ENCODE measurements at regions not wholly inside any gene's neighbourhood (a gene's known extent, or its start where the extent isn't known, plus 50 kb on each side); places are given as distances from the start of the nearest gene placed in this dataset.
"Not testable (repeated sequence)": the region's sequence is repeated elsewhere in the genome, so short reads cannot be mapped to it uniquely, and the experiment has no call there.

DNA sequence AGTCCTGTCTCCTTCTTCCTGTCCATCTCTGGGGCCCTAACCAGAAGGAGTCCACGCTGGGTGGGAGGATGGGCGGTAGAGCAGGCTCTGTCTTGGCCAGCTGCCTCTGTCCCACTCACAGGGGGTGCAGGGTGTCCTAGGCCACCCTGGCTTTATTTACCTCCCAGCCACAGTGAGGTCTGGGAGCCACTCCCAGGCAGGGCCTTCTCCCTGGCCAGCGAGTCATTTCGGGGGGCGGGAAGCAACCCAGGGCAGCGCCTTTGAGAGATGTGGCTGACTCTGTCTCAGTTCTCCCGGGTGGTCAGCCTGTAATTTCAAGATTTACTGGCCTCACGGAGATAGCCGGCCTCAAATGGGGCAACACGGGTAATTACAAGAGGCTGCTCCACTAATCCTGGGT is 67.4 kb upstream of the PTCH1 start:
- Histone ChIP-seq H3K9ac (ENCODE audit: low read depth in 1 of 2, low read length in 2 of 2) (no peak overlapping the region), H3K27ac (ENCODE audit: low read depth, low read length) (no peak overlapping the region), H3K9me3 (ENCODE audit: control insufficient read depth in 1 of 2, low read length in 2 of 2) (no peaks in the 10 kb centered on the region), H3K36me3 (ENCODE audit: control insufficient read depth in 1 of 2, insufficient read depth in 2 of 2, low read length in 2 of 2) (no peaks in the 10 kb centered on the region), H3K4me3 (ENCODE audit: low read depth in 1 of 2, low read length in 2 of 2) (no peak overlapping the region), H3K4me1 (ENCODE audit: control insufficient read depth in 1 of 2, insufficient read depth in 2 of 2, low read length in 2 of 2) (no peaks in the 10 kb centered on the region), H3K27me3 (ENCODE audit: control insufficient read depth in 1 of 2, insufficient read depth in 2 of 2, low read length in 2 of 2) (peaks cover 0 to 2% of the 10 kb centered on the region in 2 donors)

DNA sequence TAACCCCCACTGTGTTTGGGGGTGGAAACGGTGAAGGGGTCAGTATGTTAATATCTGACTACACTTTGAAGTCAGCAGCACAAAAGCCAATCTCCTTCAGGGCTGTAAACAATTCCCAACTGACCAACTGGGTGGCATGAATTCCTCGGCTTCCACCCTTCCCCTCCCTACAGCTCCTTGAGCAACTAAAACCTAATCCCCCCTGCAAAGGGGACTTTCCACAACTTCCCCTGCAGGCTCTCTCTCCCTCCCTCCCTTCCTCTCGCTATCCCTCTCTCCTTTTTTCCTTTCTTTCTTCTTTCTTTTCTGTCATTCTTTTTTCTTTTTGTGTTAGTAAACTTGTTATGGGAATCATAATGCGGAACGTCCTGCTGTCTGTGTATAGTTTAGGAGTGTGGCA is 65.1 kb upstream of the PTCH1 start:
- Histone ChIP-seq H3K9ac (ENCODE audit: low read depth in 1 of 2, low read length in 2 of 2) (no peak overlapping the region), H3K4me3 (ENCODE audit: low read depth in 1 of 2, low read length in 2 of 2) (no peak overlapping the region), H3K9me3 (ENCODE audit: control insufficient read depth in 1 of 2, low read length in 2 of 2) (no peaks in the 10 kb centered on the region), H3K27me3 (ENCODE audit: control insufficient read depth in 1 of 2, insufficient read depth in 2 of 2, low read length in 2 of 2) (no peaks in the 10 kb centered on the region), H3K4me1 (ENCODE audit: control insufficient read depth in 1 of 2, insufficient read depth in 2 of 2, low read length in 2 of 2) (no peaks in the 10 kb centered on the region), H3K27ac (ENCODE audit: low read depth, low read length) (no peak overlapping the region), H3K36me3 (ENCODE audit: control insufficient read depth in 1 of 2, insufficient read depth in 2 of 2, low read length in 2 of 2) (no peaks in the 10 kb centered on the region)

DNA sequence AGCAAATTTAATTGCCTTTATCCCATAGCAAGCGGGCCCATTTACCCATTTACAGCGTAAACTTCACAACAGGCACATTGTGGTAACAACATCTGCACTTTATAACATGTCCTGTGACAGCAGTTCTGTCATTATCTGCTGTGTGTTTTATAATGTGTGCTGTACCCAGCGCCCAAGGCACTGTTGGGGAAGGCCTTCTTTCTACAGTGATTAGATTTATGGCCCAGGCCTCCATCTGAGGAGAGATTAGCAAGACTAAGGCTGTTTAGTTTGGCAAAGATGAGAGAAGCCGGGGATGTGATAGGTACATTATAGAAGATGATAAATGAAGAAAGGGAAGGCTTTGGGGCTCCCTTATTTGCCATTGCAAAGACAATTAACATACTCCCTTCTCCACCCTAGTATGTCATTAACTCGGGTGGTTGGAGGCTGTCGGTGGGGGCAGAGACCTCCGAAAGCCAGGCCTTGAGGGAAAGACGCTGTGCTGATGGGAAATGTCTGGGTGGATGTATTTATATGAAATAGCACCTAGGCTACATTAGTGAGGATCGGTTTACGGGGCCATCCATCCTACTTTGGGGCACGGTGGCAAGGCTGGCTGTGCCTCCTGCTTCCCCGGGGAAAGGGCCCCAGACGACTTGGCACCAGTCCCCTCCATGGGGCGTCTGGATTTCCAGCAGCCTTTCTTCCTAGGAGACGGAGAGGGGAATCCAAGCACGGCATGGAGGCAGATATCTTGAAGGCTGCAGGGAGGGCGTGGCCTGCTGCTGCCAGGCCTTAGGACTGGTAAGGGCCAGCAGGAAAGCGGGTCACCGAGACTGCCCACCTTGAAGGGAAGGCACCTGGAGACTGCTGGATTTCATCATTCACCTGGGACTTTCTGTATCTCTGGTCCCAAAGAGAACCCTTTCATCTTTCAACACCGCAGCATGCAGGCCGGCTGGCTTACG is 64.3 kb upstream of the PTCH1 start:
- Histone ChIP-seq H3K27me3 (ENCODE audit: control insufficient read depth in 1 of 2, insufficient read depth in 2 of 2, low read length in 2 of 2) (no peaks in the 10 kb centered on the region), H3K4me1 (ENCODE audit: control insufficient read depth in 1 of 2, insufficient read depth in 2 of 2, low read length in 2 of 2) (no peaks in the 10 kb centered on the region), H3K9me3 (ENCODE audit: control insufficient read depth in 1 of 2, low read length in 2 of 2) (no peaks in the 10 kb centered on the region), H3K27ac (ENCODE audit: low read depth, low read length) (no peak overlapping the region), H3K36me3 (ENCODE audit: control insufficient read depth in 1 of 2, insufficient read depth in 2 of 2, low read length in 2 of 2) (no peaks in the 10 kb centered on the region), H3K4me3 (ENCODE audit: low read depth in 1 of 2, low read length in 2 of 2) (no peak overlapping the region), H3K9ac (ENCODE audit: low read depth in 1 of 2, low read length in 2 of 2) (no peak overlapping the region)

DNA sequence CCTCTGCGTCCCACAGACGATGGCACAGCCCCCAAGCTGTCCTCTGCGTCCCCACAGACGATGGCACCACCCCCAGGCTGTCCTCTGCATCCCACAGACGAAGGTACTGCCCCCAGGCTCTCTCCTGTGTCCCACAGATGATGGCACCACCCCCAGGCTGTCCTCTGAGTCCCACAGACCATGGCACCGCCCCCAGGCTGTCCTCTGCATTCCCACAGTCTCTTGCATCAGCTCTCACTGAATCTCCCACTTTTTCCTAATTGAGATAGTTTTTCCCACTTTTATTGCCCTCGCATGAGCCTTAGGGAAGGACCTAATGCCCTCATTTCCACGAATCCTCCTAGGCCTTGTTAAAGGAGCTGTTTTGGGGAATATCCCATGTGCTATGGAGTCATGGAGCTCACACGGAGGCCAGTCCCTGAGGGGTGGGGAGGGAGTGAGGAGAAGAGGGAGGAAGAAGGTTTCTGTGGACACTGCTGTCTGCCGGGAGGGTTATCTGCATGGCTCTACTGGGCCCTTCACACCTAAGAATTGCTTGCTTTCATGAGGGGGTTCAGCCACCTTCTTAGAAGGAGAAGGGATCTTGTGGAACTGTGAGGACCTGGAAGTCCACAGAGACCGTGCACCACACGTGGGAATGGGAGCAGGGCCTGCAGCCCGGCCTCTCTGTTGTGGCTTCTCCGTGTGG is 58.2 kb upstream of the PTCH1 start:
- Histone ChIP-seq H3K27me3 (ENCODE audit: control insufficient read depth in 1 of 2, insufficient read depth in 2 of 2, low read length in 2 of 2) (no peaks in the 10 kb centered on the region), H3K4me1 (ENCODE audit: control insufficient read depth in 1 of 2, insufficient read depth in 2 of 2, low read length in 2 of 2) (peaks cover 0 to 2% of the 10 kb centered on the region in 2 donors), H3K9ac (ENCODE audit: low read depth in 1 of 2, low read length in 2 of 2) (no peak overlapping the region), H3K36me3 (ENCODE audit: control insufficient read depth in 1 of 2, insufficient read depth in 2 of 2, low read length in 2 of 2) (no peaks in the 10 kb centered on the region), H3K9me3 (ENCODE audit: control insufficient read depth in 1 of 2, low read length in 2 of 2) (no peaks in the 10 kb centered on the region), H3K27ac (ENCODE audit: low read depth, low read length) (no peak overlapping the region), H3K4me3 (ENCODE audit: low read depth in 1 of 2, low read length in 2 of 2) (no peak overlapping the region)

DNA sequence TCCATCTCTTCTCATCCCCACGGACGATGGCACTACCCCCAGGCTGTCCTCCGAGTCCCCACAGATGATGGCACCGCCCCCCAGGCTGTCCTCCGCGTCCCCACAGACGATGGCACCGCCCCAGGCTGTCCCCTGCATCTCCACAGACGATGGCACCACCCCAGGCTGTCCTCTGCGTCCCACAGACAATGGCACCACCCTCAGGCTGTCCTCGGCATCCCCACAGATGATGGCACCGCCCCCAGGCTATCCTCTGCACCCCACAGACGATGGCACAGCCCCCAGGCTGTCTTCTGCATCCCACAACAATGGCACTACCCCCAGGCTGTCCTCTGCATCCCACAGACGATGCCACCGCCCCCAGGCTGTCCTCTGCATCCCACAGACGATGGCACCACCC is 57.4 kb upstream of the PTCH1 start:
- Histone ChIP-seq H3K27me3 (ENCODE audit: control insufficient read depth in 1 of 2, insufficient read depth in 2 of 2, low read length in 2 of 2) (no peaks in the 10 kb centered on the region), H3K4me1 (ENCODE audit: control insufficient read depth in 1 of 2, insufficient read depth in 2 of 2, low read length in 2 of 2) (peaks cover 0 to 4% of the 10 kb centered on the region in 2 donors), H3K27ac (ENCODE audit: low read depth, low read length) (no peak overlapping the region), H3K4me3 (ENCODE audit: low read depth in 1 of 2, low read length in 2 of 2) (no peak overlapping the region), H3K36me3 (ENCODE audit: control insufficient read depth in 1 of 2, insufficient read depth in 2 of 2, low read length in 2 of 2) (no peaks in the 10 kb centered on the region), H3K9me3 (ENCODE audit: control insufficient read depth in 1 of 2, low read length in 2 of 2) (no peaks in the 10 kb centered on the region), H3K9ac (ENCODE audit: low read depth in 1 of 2, low read length in 2 of 2) (no peak overlapping the region)

DNA sequence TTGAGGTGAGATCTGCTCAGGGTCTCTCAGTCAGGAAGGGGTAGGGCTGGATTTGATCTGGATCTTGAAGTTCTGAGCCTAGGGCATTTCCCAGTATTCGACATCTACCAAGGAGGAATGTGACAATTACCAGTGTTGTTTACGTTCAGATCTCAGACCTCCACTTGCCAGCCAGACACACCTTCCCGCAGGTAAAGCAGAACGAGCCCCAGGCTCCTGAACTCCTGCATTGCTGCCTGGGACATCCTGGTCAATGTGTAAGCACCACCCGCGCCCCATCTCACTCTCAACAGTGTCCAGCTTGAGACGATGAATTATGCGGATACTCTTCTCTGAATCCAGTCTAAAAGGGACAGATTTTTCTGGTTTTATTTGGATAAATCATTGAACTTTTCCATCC is 56.7 kb upstream of the PTCH1 start:
- Histone ChIP-seq H3K36me3 (ENCODE audit: control insufficient read depth in 1 of 2, insufficient read depth in 2 of 2, low read length in 2 of 2) (no peaks in the 10 kb centered on the region), H3K27ac (ENCODE audit: low read depth, low read length) (no peak overlapping the region), H3K4me3 (ENCODE audit: low read depth in 1 of 2, low read length in 2 of 2) (no peak overlapping the region), H3K27me3 (ENCODE audit: control insufficient read depth in 1 of 2, insufficient read depth in 2 of 2, low read length in 2 of 2) (peaks cover 0 to under 1% of the 10 kb centered on the region in 2 donors), H3K9ac (ENCODE audit: low read depth in 1 of 2, low read length in 2 of 2) (no peak overlapping the region), H3K4me1 (ENCODE audit: control insufficient read depth in 1 of 2, insufficient read depth in 2 of 2, low read length in 2 of 2) (peaks cover 0 to 4% of the 10 kb centered on the region in 2 donors), H3K9me3 (ENCODE audit: control insufficient read depth in 1 of 2, low read length in 2 of 2) (no peaks in the 10 kb centered on the region)

DNA sequence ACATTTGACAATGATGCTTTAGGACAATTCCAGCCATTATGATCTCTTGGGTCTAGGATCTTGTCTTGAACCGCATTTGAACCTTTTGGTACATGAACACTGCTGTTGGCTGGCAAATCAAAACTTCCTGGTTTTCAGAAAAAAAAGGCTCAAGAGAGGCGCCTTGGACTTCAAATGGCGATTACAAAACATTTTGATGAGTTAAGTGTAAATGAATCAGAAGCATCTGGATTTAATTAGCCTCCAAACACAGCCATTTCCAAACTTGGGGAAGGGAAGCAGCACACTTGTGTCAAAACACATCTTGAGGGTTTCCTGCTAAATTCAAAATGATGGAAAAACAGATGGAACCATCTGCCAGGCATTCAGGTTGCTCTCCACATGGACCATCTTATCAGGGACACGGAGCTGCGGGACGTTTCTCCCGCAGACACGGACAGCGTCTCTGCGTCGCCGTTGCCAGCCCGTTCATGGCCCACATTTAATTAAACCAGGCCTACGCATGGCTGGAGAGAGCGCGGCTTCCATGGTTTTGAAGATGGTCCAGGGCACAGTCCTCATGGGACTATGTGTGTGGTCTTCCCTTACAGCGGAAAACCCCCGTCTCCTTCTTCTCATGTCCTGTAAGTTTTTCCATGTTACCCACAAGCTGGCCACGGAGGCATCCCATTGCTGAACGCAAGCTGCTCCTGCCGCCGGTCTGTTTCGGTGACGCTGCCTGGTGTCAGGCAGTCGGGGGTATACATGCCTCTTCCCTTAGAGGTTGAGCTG is 55.8 kb upstream of the PTCH1 start:
- H3K27me3 ChIP-seq (ENCODE audit: control insufficient read depth in 1 of 2, insufficient read depth in 2 of 2, low read length in 2 of 2): peaks cover 0 to 9% of the 10 kb centered on the region in 2 donors
- peaks cover 0 to 4% of the 10 kb centered on the region in 2 donors for H3K4me1 ChIP-seq (ENCODE audit: control insufficient read depth in 1 of 2, insufficient read depth in 2 of 2, low read length in 2 of 2)
- H3K27ac ChIP-seq (ENCODE audit: low read depth, low read length): no peak overlapping the region

DNA sequence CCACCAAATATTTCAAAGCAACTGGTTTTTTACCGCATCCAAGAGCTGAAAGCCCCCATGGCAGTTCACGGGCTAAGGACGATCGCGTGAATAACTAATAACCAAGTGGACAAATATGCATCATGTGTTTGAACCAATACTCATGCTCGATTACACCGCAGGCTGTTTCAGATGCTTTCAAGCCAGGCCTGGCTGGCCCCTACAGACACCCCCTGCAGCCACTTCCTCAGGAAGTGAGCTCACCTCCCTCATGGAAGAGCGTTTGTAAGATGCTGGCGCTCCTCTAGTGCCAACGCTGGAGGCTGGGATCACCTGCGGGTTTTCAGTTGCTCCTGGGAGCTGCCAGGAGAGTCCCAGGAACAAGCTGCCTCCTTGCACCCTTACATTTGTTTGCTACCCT is 53.9 kb upstream of the PTCH1 start:
- Histone ChIP-seq H3K9me3 (ENCODE audit: control insufficient read depth in 1 of 2, low read length in 2 of 2) (no peaks in the 10 kb centered on the region), H3K4me1 (ENCODE audit: control insufficient read depth in 1 of 2, insufficient read depth in 2 of 2, low read length in 2 of 2) (peaks cover 0 to 4% of the 10 kb centered on the region in 2 donors), H3K9ac (ENCODE audit: low read depth in 1 of 2, low read length in 2 of 2) (no peak overlapping the region), H3K27me3 (ENCODE audit: control insufficient read depth in 1 of 2, insufficient read depth in 2 of 2, low read length in 2 of 2) (peaks cover 0 to 12% of the 10 kb centered on the region in 2 donors), H3K27ac (ENCODE audit: low read depth, low read length) (no peak overlapping the region), H3K4me3 (ENCODE audit: low read depth in 1 of 2, low read length in 2 of 2) (no peak overlapping the region), H3K36me3 (ENCODE audit: control insufficient read depth in 1 of 2, insufficient read depth in 2 of 2, low read length in 2 of 2) (no peaks in the 10 kb centered on the region)

More for the DNA sequence above, 55.8 kb upstream of the PTCH1 start:
- Histone ChIP-seq H3K36me3 (ENCODE audit: control insufficient read depth in 1 of 2, insufficient read depth in 2 of 2, low read length in 2 of 2) (no peaks in the 10 kb centered on the region), H3K9ac (ENCODE audit: low read depth in 1 of 2, low read length in 2 of 2) (no peak overlapping the region), H3K4me3 (ENCODE audit: low read depth in 1 of 2, low read length in 2 of 2) (no peak overlapping the region), H3K9me3 (ENCODE audit: control insufficient read depth in 1 of 2, low read length in 2 of 2) (no peaks in the 10 kb centered on the region)

DNA sequence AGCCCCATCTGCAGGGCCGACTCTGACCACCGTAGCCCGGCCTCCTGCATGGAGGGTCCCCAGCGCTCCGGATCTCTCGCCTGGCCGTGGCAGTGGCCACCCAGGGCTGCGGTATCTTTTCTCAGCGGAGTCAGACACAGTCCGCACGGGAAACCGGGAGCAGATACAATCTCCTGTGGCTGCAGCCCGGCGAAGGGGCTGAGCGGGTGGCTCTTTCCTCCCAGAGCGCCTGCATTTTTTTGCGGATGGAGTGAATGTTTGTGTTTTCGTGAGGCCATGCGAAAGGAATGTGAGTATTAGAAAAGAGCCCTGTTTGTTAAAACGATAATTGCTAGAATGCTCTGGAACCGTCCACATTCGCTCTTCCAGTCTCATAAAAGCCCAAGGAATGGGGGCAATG is 53.4 kb upstream of the PTCH1 start:
- H3K27ac ChIP-seq (ENCODE audit: low read depth, low read length): no peak overlapping the region
- peaks cover 0 to 12% of the 10 kb centered on the region in 2 donors for H3K27me3 ChIP-seq (ENCODE audit: control insufficient read depth in 1 of 2, insufficient read depth in 2 of 2, low read length in 2 of 2)
- H3K9ac ChIP-seq (ENCODE audit: low read depth in 1 of 2, low read length in 2 of 2): no peak overlapping the region
- H3K4me3 ChIP-seq (ENCODE audit: low read depth in 1 of 2, low read length in 2 of 2): peak overlapping the region; percentile 10 to 29
- no peaks in the 10 kb centered on the region for H3K9me3 ChIP-seq (ENCODE audit: control insufficient read depth in 1 of 2, low read length in 2 of 2)
- no peaks in the 10 kb centered on the region for H3K36me3 ChIP-seq (ENCODE audit: control insufficient read depth in 1 of 2, insufficient read depth in 2 of 2, low read length in 2 of 2)
- peaks cover 0 to 4% of the 10 kb centered on the region in 2 donors for H3K4me1 ChIP-seq (ENCODE audit: control insufficient read depth in 1 of 2, insufficient read depth in 2 of 2, low read length in 2 of 2)

DNA sequence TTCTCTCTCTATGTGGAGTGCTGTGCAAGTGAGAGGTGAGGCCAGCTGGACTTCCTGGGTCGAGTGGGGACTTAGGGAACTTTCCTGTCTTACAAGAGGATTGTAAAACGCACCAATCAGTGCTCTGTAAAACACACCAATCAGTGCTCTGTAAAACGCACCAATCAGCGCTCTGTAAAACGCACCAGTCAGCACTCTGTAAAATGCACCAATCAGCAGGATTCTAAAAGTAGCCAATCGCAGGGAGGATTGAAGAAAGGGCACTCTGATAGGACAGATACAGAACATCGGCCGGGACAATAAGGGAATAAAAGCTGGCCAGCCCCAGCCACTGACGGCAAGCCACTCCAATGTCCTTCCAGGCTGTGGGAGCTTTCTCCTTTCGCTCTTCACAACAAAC is 52.0 kb upstream of the PTCH1 start:
- peaks cover 0 to 12% of the 10 kb centered on the region in 2 donors for H3K27me3 ChIP-seq (ENCODE audit: control insufficient read depth in 1 of 2, insufficient read depth in 2 of 2, low read length in 2 of 2)
- not testable (repeated sequence) for H3K36me3 ChIP-seq (ENCODE audit: control insufficient read depth in 1 of 2, insufficient read depth in 2 of 2, low read length in 2 of 2)

More for the DNA sequence above, 52.0 kb upstream of the PTCH1 start:
- not testable (repeated sequence) for H3K9ac ChIP-seq (ENCODE audit: low read depth in 1 of 2, low read length in 2 of 2); H3K27ac ChIP-seq (ENCODE audit: low read depth, low read length); H3K4me3 ChIP-seq (ENCODE audit: low read depth in 1 of 2, low read length in 2 of 2); H3K9me3 ChIP-seq (ENCODE audit: control insufficient read depth in 1 of 2, low read length in 2 of 2); H3K4me1 ChIP-seq (ENCODE audit: control insufficient read depth in 1 of 2, insufficient read depth in 2 of 2, low read length in 2 of 2)
